LNCaP clone FGC (cell line): ENCODE measurements at regions not wholly inside any gene's neighbourhood (a gene's known extent, or its start where the extent isn't known, plus 50 kb on each side); places are given as distances from the start of the nearest gene placed in this dataset.

Experiments used
- DNase-seq: peaks from one replicate; pipeline ENCODE4 v3.0.0-alpha.2; 2011; ENCODE audit warnings: low read depth
- H3K4me3 ChIP-seq: 2 replicates; pipeline ENCODE4 v1.5.1; 2011; ENCODE audit warnings: mild to moderate bottlenecking, low read depth, low read length, control low read depth
- TF ChIP-seq, protein P1 (sequence below): IDR thresholded peaks from 2 replicates; pipeline ENCODE4 v1.5.1; 2012; ENCODE audit warnings: mild to moderate bottlenecking; ENCODE audit not compliant: control insufficient read depth, insufficient read depth; ENCODE audit errors: extremely low read depth

DNA sequence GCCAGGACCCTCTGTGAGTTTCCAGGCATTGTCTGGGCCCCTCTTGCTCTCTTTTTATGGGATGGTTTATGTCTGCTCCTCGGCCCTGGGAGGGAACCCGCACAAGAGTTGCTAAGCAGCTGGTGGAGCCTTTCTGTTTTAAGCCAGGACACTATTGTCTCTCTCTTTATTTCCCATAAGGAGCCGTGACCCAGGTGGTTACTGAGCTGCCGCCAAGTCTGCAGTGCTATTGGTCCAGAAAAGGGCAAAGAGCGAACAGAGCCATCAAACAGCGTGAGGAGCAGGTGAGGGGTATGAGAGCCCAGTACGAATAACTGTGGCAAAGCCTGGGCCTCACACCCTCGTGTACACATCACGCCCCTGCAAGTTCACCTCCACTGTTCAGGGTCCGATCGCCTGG, 280.2 kb downstream of the SHQ1 start:
- no peak for DNase-seq
- no peak overlapping the region for H3K4me3 ChIP-seq
- TF ChIP-seq, protein P1, sequence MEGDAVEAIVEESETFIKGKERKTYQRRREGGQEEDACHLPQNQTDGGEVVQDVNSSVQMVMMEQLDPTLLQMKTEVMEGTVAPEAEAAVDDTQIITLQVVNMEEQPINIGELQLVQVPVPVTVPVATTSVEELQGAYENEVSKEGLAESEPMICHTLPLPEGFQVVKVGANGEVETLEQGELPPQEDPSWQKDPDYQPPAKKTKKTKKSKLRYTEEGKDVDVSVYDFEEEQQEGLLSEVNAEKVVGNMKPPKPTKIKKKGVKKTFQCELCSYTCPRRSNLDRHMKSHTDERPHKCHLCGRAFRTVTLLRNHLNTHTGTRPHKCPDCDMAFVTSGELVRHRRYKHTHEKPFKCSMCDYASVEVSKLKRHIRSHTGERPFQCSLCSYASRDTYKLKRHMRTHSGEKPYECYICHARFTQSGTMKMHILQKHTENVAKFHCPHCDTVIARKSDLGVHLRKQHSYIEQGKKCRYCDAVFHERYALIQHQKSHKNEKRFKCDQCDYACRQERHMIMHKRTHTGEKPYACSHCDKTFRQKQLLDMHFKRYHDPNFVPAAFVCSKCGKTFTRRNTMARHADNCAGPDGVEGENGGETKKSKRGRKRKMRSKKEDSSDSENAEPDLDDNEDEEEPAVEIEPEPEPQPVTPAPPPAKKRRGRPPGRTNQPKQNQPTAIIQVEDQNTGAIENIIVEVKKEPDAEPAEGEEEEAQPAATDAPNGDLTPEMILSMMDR: no peak

DNA sequence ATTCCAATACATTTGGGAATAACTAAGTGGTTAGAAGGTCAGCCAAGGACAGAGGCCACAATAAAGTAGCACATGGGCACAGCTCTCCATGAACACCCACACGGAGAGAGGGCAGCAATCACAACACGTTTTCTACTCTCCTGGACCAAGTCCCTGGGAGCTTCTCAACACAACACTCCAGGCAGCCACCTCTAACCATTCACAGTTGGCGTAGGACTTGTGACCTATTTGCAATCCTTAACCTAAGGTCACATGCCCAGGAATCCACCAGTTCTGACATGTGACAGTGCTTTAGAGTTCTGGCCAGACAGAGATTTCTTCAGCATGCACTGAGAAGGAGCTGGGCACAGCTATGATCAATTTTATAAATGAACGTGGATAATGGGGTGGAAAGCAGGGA, 280.8 kb downstream of the SHQ1 start:
- TF ChIP-seq, protein P1: no peak
- no peak overlapping the region for H3K4me3 ChIP-seq
- no peak for DNase-seq

GRCh38 chr3:72565593-72565992, 282.7 kb downstream of the SHQ1 start:
- TF ChIP-seq, protein P1: no peak
- no peak overlapping the region for H3K4me3 ChIP-seq
- DNase-seq: no peak

GRCh38 chr3:72563690-72564370, 284.4 kb downstream of the SHQ1 start:
- H3K4me3 ChIP-seq: no peak overlapping the region
- TF ChIP-seq, protein P1: no peak
- peak; percentile 14 for DNase-seq

GRCh38 chr3:72560846-72561675, 287.2 kb downstream of the SHQ1 start:
- DNase-seq: no peak
- TF ChIP-seq, protein P1: no peak

DNA sequence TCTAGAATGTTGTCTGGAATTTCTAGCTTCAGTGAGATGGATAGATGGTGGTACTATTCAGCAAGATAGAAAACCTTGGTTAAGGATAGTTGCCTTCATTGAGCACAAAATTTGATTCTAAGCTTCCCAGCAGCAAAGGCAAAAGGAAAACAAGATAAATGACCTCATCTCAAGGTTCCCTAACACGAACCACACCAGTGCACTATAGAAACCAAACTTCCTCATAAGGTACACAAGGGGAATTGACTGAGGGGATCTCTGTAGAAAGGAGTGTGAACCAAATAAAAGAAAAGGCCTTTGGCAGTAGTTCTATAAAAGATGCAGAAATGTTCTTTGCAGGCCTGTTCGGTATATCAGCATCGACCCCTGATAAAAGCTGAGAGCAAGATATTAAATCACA, 288.9 kb downstream of the SHQ1 start:
- no peak overlapping the region for H3K4me3 ChIP-seq
- TF ChIP-seq, protein P1: no peak
- no peak for DNase-seq

More at GRCh38 chr3:72560846-72561675, 287.2 kb downstream of the SHQ1 start:
- H3K4me3 ChIP-seq: no peak overlapping the region
